KOPT-K1 (cell line): ENCODE measurements at regions not wholly inside any gene's neighbourhood (a gene's known extent, or its start where the extent isn't known, plus 50 kb on each side); places are given as distances from the start of the nearest gene placed in this dataset.
"Not testable (repeated sequence)": the region's sequence is repeated elsewhere in the genome, so short reads cannot be mapped to it uniquely, and the experiment has no call there.

ENCODE experiments used
- H3K27ac ChIP-seq: fragments of 200-600 bp; sonication (generic); 2 replicates; pipeline ENCODE4 v1.5.1; 2016; ENCODE audit warnings: antibody characterized with exemption, mild to moderate bottlenecking, low read depth, low read length; ENCODE audit not compliant: poor library complexity, severe bottlenecking
- H3K36me3 ChIP-seq: fragments of 200-600 bp; sonication (generic); 2 replicates; pipeline ENCODE4 v1.5.1; 2017; ENCODE audit warnings: antibody characterized with exemption, mild to moderate bottlenecking, low read length, moderate library complexity; ENCODE audit not compliant: insufficient read depth
- H3K9me3 ChIP-seq: fragments of 200-600 bp; sonication (generic); 2 replicates; pipeline ENCODE4 v1.5.1; 2017; ENCODE audit warnings: antibody characterized with exemption, low read length, mild to moderate bottlenecking; ENCODE audit not compliant: insufficient read depth, poor library complexity, severe bottlenecking

DNA sequence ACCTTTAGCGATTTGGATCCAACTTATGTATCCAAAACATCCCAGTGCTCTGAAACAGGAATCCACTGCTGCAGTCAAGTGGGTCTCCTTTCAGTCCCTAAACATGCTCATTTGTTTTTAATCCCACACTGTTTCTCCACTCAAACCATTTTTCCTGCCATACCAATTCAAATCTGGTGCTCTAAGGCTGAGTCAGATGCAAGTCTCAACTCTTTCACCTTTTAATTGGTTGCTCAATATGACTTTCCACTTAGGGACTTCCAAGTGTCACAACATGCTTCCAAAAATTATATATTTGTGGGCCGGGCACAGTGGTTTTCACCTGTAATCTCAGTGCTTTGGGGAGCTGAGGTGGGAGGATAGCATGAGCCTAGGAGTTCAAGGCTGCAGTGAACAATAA, 113.4 kb upstream of the TANK start:
- Histone ChIP-seq H3K9me3 (no peaks in the 10 kb centered on the region), H3K27ac (no peak overlapping the region), H3K36me3 (no peaks in the 10 kb centered on the region)

- Histone ChIP-seq H3K9me3 (no peaks in the 10 kb centered on the region), H3K36me3 (no peaks in the 10 kb centered on the region), H3K27ac (no peak overlapping the region)
Measured at GRCh38 chr2:161048317-161048716, 111.9 kb upstream of the TANK start.

DNA sequence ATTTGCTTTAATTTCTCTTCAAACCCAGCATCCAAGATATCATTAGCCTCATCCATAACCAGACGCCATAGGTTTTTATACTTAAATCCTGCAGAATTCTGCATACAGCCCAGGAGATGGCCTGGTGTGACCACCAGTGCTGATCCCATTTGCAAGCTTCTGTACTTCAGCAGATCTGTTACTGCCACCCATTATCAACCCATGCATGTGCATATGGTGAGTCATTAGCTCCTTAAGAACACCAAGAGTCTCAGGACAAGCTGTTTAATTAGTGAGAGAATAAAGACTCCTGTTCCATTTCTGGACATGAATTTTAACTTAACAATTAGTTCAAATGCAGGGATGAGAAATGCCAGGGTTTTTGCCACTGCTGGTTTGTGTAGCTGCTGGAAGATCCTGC, 110.7 kb upstream of the TANK start:
- Histone ChIP-seq H3K9me3 (no peaks in the 10 kb centered on the region), H3K27ac (no peak overlapping the region), H3K36me3 (no peaks in the 10 kb centered on the region)

- no peaks in the 10 kb centered on the region for H3K36me3 ChIP-seq
- no peaks in the 10 kb centered on the region for H3K9me3 ChIP-seq
- no peak overlapping the region for H3K27ac ChIP-seq
Measured at GRCh38 chr2:161052214-161052613, 108.0 kb upstream of the TANK start.

DNA sequence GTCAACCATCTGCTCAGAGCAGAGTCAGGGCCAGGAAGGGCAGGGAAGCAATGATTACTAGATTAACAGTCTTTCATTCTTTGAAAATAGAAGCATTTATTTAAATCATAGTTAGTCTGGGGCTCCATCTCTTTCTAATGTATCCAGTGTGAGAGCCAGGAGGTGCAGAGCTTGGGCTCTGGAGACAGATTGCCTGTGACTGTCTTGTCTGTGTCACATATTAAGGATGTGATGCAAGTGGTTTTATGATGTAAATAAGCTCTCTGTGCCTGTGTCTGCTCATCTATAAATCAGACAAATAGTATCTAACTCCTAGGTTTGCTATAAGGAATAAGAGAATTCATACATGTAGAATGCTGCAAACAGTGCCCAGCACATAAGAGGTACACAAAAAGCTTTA, 104.9 kb upstream of the TANK start:
- Histone ChIP-seq H3K9me3 (no peaks in the 10 kb centered on the region), H3K36me3 (no peaks in the 10 kb centered on the region), H3K27ac (no peak overlapping the region)

DNA sequence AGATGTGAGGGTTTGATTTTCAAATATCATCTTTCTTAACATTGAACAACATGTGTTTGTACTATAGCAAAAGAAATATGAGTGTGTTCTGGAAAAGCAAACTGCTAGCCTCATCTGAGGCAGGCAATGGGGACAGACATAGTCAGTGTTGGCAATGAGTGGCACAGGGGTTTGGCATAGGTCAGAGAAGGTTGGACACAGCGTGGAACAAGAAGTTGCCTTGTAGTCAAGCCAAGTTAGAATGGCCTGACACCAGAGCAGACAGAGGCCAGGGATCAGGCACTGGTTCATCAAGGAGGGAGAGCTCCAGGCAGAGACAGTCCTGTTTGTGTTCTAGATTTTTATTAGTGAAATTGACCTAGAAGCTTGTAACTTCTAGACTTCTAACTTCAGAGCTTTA, 100.8 kb upstream of the TANK start:
- H3K27ac ChIP-seq, result no peak overlapping the region

DNA sequence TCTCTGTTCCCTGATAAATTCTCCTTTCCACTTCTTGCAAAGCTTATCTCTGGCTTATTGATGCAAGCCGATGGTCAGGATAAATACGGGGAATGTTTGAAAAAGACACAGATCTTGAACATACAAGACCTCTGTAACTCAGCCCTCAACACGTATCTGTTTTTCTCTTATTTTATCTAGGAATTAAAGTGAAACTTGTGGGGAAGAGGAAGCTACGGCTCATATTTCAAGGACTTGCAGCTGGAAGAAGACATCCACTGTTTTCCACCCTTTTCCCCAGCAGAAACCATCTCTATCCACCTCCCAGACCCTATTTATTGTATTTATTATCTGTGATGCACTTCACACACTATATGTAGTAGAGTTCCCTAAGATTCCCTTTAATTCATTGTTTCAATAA, 98.4 kb upstream of the TANK start:
- Histone ChIP-seq H3K27ac (no peak overlapping the region), H3K9me3 (no peaks in the 10 kb centered on the region), H3K36me3 (no peaks in the 10 kb centered on the region)

More for the DNA sequence above, 100.8 kb upstream of the TANK start:
- Histone ChIP-seq H3K9me3 (no peaks in the 10 kb centered on the region), H3K36me3 (no peaks in the 10 kb centered on the region)

DNA sequence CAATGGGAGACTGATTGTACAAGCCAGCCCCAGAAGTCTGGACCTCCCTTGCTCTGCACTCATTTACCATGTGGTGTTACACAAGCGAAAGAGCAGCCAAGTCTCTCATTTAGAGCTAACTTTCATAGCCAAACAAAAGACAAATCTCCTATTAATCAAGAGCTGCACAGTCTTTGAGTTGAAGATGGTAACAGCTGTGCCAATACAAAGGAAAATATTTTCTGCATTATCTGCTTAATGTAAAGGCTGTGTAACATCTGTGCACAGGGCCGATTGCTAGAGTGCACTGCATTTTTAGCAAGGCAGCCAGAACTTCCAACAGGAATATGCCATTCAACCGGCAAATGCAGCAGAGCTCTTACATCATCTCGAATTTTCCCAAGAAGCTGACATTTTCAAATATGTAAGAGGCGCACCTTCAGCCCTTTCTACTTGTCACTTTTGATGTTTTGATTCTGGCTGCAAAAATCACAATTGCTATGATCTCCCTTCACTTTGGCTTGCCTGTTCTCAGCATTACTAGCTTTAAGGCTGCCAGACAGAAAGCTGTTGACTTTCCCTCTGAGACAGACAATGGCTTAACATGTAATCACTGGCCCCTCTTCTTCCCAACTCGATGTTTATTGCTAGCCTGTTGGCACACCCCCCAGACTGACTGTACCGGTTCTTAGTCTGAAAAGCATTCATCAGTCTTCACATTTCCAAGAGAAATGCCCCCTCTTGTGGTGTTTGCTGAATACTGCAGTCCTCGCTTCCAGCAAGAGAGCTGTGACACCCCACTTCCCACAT, 96.9 kb upstream of the TANK start:
- Histone ChIP-seq H3K9me3 (no peaks in the 10 kb centered on the region), H3K36me3 (no peaks in the 10 kb centered on the region), H3K27ac (peak overlapping the region; percentile 59)

DNA sequence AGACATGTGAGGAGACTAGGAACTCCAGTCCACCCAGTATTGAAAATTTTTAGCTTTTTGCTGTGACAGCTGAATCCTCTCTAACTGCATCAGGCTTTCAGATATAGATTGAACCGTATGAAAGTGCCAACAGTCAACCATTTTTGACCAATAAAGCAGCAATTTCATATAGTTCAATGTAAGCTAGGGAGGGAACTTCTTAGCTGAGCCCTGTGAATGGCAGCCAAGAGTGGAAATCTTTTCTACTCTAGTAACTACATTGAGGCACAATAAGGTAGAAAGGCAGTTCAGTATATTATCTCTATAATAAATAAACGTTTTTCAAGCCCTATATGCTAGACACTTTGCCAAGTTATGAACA, 96.3 kb upstream of the TANK start:
- Histone ChIP-seq H3K36me3 (no peaks in the 10 kb centered on the region), H3K27ac (peak overlapping the region; percentile 59), H3K9me3 (no peaks in the 10 kb centered on the region)

DNA sequence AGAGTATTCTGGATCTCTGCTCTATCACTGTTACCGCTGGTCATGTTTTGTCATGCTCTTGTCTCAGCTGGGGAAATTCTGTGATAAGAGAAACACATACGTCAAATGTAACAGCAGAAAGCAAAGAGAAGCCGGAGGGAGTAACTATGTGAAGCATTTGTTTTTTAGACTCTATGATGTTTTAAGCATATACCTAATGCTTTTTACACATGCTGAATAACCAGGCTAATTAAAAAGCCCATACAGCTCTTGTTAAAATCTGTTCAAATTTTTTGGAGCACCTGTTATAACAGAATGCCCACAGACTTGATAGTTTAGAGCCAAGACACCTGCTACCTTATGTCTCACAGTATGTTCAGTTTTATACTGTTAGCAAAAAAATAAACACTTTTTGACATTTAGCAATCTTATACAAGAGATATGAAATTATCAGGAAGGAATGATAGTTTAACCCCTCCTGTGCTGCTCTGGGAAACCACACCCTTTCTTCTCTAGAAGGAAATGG, 92.3 kb upstream of the TANK start:
- Histone ChIP-seq H3K36me3 (no peaks in the 10 kb centered on the region), H3K27ac (peak overlapping the region; percentile 46), H3K9me3 (no peaks in the 10 kb centered on the region)

GRCh38 chr2:161068670-161069069, 91.6 kb upstream of the TANK start:
- H3K27ac ChIP-seq, result peak overlapping the region; percentile 46
- no peaks in the 10 kb centered on the region for H3K36me3 ChIP-seq

DNA sequence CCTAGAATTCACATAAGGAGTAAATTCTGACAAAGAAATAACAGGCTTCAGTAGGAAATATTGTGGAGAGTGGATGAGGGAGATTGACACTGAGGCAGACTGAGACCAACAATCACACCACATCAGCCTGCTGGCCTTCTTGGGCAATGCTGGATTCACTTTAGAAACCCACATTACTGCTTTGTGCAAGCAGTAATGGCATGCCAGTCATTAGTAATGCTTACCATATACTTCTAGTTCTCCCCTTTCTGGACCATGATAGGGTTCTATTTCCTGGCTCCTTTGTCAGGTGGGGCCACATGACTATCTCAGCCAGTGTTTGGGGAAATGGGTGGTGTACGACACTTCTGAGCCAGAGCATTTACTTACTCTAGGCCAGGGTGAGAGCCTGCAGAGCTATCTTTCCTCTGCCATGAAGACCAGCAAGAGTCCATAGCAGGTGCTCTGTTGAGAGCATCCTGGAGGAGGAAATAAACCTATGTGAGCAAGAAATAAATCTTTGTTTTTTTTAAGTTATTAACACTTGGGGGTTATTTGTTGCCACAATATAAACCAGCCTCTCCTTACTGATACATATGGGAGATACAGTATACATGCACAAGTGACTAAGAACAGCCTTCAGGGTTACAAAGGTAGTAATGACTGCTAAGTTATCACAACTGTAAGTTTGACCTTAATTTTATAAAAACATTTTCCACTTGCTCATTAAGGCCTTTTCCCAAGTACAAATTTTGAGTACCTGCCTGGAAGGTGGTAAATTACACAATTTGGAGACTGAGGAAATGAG, 89.3 kb upstream of the TANK start:
- Histone ChIP-seq H3K36me3 (no peaks in the 10 kb centered on the region), H3K9me3 (peaks cover 6% of the 10 kb centered on the region), H3K27ac (peak overlapping the region; percentile 45)

More at GRCh38 chr2:161068670-161069069, 91.6 kb upstream of the TANK start:
- H3K9me3 ChIP-seq, result peaks cover 2% of the 10 kb centered on the region

GRCh38 chr2:161072436-161072835, 87.8 kb upstream of the TANK start:
- H3K36me3 ChIP-seq, H3K9me3 ChIP-seq, H3K27ac ChIP-seq: not testable (repeated sequence)

DNA sequence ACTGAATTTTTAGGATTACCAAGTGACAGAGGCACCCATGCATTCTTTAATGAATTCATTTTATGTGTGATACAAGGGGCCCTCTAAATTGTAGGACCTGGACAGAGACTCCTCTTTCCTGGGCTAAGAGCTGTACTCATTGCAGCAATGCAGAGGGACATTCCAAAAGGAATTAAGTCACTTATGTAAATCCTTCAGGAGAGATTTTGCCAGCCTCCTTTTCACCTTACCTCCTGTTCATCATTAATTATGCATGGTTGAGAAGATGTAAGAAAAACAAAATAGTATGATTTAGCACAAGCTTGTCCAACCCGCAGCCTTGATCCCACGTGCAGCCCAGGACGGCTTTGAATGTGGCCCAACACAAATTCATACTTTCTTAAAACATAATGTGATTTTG, 84.5 kb upstream of the TANK start:
- H3K9me3 ChIP-seq, result peaks cover 6% of the 10 kb centered on the region
- H3K36me3 ChIP-seq, result no peaks in the 10 kb centered on the region
- H3K27ac ChIP-seq, result peak overlapping the region; percentile 94

DNA sequence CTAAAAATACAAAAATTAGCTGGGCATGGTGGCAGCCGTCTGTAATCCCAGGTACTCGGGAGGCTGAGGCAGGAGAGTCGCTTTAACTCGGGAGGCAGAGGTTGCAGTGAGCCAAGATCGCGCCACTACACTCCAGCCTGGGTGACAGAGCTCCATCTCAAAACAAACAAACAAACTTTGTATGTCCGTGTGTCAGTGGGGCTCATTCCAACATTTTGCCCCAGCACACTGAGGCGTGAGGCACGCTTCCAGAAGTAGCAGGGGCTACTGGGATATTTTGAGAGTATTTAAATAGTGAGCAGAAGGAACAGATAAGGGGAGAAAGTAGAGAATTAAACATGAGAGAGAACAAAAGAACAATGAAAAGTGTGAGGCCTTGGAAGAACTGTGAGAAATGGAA, 83.3 kb upstream of the TANK start:
- Histone ChIP-seq H3K9me3 (peaks cover 6% of the 10 kb centered on the region), H3K27ac (peak overlapping the region; percentile 94), H3K36me3 (no peaks in the 10 kb centered on the region)
